ENCODE measurements at regions not wholly inside any gene's neighbourhood (a gene's known extent, or its start where the extent isn't known, plus 50 kb on each side); places are given as distances from the start of the nearest gene placed in this dataset.

DNA sequence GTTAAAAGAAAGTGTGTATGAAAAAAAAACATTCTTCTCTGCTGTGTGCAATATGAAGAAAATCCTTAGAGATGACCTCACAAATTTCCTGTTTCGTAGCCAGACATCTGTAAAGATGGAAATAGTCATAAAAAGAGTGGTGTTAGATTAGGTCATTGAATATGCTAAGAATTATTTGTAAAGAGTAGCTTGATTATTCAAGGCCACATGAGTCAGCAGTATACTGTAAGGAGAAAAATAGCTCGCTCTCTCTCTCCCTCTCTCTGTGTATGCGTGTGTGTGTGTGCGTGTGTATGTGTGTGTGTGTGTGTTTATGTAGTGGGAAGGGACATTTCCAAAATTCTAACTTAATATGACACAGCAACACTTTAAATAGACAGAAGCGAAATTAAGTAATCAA lies 78.8 kb downstream of the PTCHD4 start:
- no peak overlapping the region for H3K4me3 ChIP-seq (ENCODE audit: low read depth, low read length)
- DNase-seq (ENCODE audit: low read depth): no peak
- TF ChIP-seq, protein P1, sequence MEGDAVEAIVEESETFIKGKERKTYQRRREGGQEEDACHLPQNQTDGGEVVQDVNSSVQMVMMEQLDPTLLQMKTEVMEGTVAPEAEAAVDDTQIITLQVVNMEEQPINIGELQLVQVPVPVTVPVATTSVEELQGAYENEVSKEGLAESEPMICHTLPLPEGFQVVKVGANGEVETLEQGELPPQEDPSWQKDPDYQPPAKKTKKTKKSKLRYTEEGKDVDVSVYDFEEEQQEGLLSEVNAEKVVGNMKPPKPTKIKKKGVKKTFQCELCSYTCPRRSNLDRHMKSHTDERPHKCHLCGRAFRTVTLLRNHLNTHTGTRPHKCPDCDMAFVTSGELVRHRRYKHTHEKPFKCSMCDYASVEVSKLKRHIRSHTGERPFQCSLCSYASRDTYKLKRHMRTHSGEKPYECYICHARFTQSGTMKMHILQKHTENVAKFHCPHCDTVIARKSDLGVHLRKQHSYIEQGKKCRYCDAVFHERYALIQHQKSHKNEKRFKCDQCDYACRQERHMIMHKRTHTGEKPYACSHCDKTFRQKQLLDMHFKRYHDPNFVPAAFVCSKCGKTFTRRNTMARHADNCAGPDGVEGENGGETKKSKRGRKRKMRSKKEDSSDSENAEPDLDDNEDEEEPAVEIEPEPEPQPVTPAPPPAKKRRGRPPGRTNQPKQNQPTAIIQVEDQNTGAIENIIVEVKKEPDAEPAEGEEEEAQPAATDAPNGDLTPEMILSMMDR (IDR thresholded peaks at IDR 0.05; ENCODE audit: low read depth, low read length): no peak
- TF ChIP-seq, protein P2, sequence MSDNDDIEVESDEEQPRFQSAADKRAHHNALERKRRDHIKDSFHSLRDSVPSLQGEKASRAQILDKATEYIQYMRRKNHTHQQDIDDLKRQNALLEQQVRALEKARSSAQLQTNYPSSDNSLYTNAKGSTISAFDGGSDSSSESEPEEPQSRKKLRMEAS (IDR thresholded peaks at IDR 0.05; ENCODE audit: low read depth, low read length): no peak
- TF ChIP-seq POLR2A (IDR thresholded peaks at IDR 0.05; ENCODE audit: extremely low read depth, insufficient read length): no peak
- TF ChIP-seq MYC (IDR thresholded peaks at IDR 0.05; ENCODE audit: low read depth, low read length): no peak

DNA sequence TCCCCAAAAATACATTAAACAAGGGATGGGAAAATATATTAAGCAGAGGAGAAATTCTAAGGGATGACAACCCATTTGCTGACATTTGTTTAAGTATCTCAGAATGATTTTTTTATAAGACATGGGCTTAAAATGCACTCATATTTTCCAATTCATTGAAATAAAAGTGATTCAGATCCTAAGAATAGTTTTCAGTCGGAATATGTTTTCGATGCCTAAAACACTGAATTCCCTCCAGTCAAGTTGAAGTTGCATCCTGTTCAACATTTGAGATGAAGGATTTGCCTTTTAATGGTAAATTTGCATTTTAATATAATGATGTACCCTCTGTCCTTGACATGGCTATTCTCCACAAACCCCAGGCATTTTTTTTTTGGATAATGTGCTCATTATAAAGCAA lies 79.3 kb downstream of the PTCHD4 start:
- DNase-seq (ENCODE audit: low read depth): no peak
- H3K4me3 ChIP-seq (ENCODE audit: low read depth, low read length): no peak overlapping the region
- TF ChIP-seq MYC (IDR thresholded peaks at IDR 0.05; ENCODE audit: low read depth, low read length): no peak
- TF ChIP-seq, protein P2 (IDR thresholded peaks at IDR 0.05; ENCODE audit: low read depth, low read length): no peak
- TF ChIP-seq, protein P1 (IDR thresholded peaks at IDR 0.05; ENCODE audit: low read depth, low read length): no peak
- no peak for TF ChIP-seq POLR2A (IDR thresholded peaks at IDR 0.05; ENCODE audit: extremely low read depth, insufficient read length)

- no peak overlapping the region for H3K4me3 ChIP-seq (ENCODE audit: low read depth, low read length)
- TF ChIP-seq MYC (IDR thresholded peaks at IDR 0.05; ENCODE audit: low read depth, low read length): no peak
- TF ChIP-seq POLR2A (IDR thresholded peaks at IDR 0.05; ENCODE audit: extremely low read depth, insufficient read length): no peak
- TF ChIP-seq, protein P1 (IDR thresholded peaks at IDR 0.05; ENCODE audit: low read depth, low read length): no peak
- TF ChIP-seq, protein P2 (IDR thresholded peaks at IDR 0.05; ENCODE audit: low read depth, low read length): no peak
- no peak for DNase-seq (ENCODE audit: low read depth)
Observed at GRCh38 chr6:48027704-48028435, 83.1 kb downstream of the PTCHD4 start.

DNA sequence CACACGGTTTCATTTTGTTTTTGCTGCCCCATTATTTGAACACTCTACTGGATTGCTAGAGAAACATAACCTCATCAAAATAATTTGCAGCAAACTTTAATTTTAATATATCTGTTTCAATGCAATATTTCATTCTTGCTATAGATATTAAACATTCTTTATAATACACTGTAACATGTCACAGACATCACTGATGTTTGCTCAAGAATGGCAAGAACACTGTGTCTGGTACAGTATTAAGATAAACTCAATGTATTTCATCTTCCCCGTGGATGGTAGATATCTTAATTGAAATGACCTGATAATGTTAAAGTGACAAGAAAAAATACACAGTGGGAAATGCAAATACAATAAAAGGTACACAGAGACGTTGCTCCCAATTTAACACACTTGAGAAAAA lies 86.0 kb downstream of the PTCHD4 start:
- no peak for DNase-seq (ENCODE audit: low read depth)
- no peak overlapping the region for H3K4me3 ChIP-seq (ENCODE audit: low read depth, low read length)
- TF ChIP-seq MYC (IDR thresholded peaks at IDR 0.05; ENCODE audit: low read depth, low read length): no peak
- TF ChIP-seq, protein P2 (IDR thresholded peaks at IDR 0.05; ENCODE audit: low read depth, low read length): no peak
- no peak for TF ChIP-seq POLR2A (IDR thresholded peaks at IDR 0.05; ENCODE audit: extremely low read depth, insufficient read length)
- TF ChIP-seq, protein P1 (IDR thresholded peaks at IDR 0.05; ENCODE audit: low read depth, low read length): no peak

GRCh38 chr6:48021904-48022303 lies 89.1 kb downstream of the PTCHD4 start:
- no peak overlapping the region for H3K4me3 ChIP-seq (ENCODE audit: low read depth, low read length)
- DNase-seq (ENCODE audit: low read depth): no peak
- TF ChIP-seq POLR2A (IDR thresholded peaks at IDR 0.05; ENCODE audit: extremely low read depth, insufficient read length) (no peak), MYC (IDR thresholded peaks at IDR 0.05; ENCODE audit: low read depth, low read length) (no peak)
- TF ChIP-seq, protein P2 (IDR thresholded peaks at IDR 0.05; ENCODE audit: low read depth, low read length): no peak
- TF ChIP-seq, protein P1 (IDR thresholded peaks at IDR 0.05; ENCODE audit: low read depth, low read length): no peak

All from NB4 (cell line).